ENCODE measurements at regions not wholly inside any gene's neighbourhood (a gene's known extent, or its start where the extent isn't known, plus 50 kb on each side); places are given as distances from the start of the nearest gene placed in this dataset.

DNA sequence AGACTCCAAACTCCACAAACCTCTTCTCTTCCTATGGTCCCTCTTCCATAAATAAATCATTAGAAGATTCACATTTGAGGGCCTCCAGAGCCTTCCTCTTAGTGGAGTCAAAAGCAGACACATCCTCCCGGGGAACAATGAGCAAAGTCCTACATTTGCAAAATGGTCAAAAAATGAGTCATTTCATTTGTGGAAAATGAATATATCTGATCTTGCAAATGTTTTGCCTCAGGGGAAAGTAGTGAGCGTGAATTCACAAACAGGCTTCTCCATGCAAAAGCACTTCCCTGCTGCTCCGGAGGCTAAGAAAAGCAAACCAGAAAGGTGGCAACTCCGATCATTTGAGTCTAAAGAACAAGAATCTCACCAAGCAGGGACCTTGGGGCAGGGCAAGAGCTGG is 86.7 kb upstream of the IQSEC1 start:
- TF ChIP-seq CTCF (conservative IDR thresholded peaks at IDR 0.05; ENCODE audit: low read depth in 2 of 2) (no peak), ZNF114 (CRISPR knock-in tag; IDR thresholded peaks at IDR 0.05) (no peak), POLR2AphosphoS5 (IDR thresholded peaks at IDR 0.05; ENCODE audit: low read depth) (no peak), EZH2phosphoT487 (IDR thresholded peaks at IDR 0.05; ENCODE audit: unreplicated experiment) (no peak), EZH2 (IDR thresholded peaks at IDR 0.05; ENCODE audit: low read depth, unreplicated experiment) (no peak), REST (IDR thresholded peaks at IDR 0.05; ENCODE audit: unreplicated experiment) (no peak), ZNF331 (CRISPR knock-in tag; IDR thresholded peaks at IDR 0.05; ENCODE audit: low read depth) (no peak), CREB1 (CRISPR knock-in tag; IDR thresholded peaks at IDR 0.05; ENCODE audit: low read depth) (no peak), NANOG (IDR thresholded peaks at IDR 0.05; ENCODE audit: borderline replicate concordance) (no peak)
